ENCODE measurements at regions not wholly inside any gene's neighbourhood (a gene's known extent, or its start where the extent isn't known, plus 50 kb on each side); places are given as distances from the start of the nearest gene placed in this dataset.
"Not testable (repeated sequence)": the region's sequence is repeated elsewhere in the genome, so short reads cannot be mapped to it uniquely, and the experiment has no call there.

- DNase-seq, result no peak
Observed at GRCh38 chr5:15333091-15333490, 166.9 kb upstream of the FBXL7 start.

- no peak for DNase-seq
Observed at GRCh38 chr5:15326932-15327331, 173.0 kb upstream of the FBXL7 start.

- no peak for DNase-seq
Observed at GRCh38 chr5:15326471-15326870, 173.5 kb upstream of the FBXL7 start.

GRCh38 chr5:15322421-15322820, 177.6 kb upstream of the FBXL7 start:
- no peak for DNase-seq

- no peak for DNase-seq
Observed at GRCh38 chr5:15321776-15322175, 178.2 kb upstream of the FBXL7 start.

- no peak for DNase-seq
Observed at GRCh38 chr5:15320871-15321270, 179.1 kb upstream of the FBXL7 start.

- no peak for DNase-seq
Observed at GRCh38 chr5:15304914-15305834, 194.8 kb upstream of the FBXL7 start.

GRCh38 chr5:15304066-15304731, 195.8 kb upstream of the FBXL7 start:
- no peak for DNase-seq

GRCh38 chr5:15300141-15300540, 199.8 kb upstream of the FBXL7 start:
- no peak for DNase-seq

- no peak for DNase-seq
Observed at GRCh38 chr5:15290953-15291352, 209.0 kb upstream of the FBXL7 start.

GRCh38 chr5:15286650-15287049, 213.3 kb upstream of the FBXL7 start:
- DNase-seq, result no peak

- no peak for DNase-seq
Observed at GRCh38 chr5:15285901-15286583, 213.9 kb upstream of the FBXL7 start.

GRCh38 chr5:15284706-15285105, 215.3 kb upstream of the FBXL7 start:
- DNase-seq, result no peak

- DNase-seq, result no peak
Observed at GRCh38 chr5:15283076-15283475, 216.9 kb upstream of the FBXL7 start.

GRCh38 chr5:15282611-15283010, 217.4 kb upstream of the FBXL7 start:
- DNase-seq, result no peak

- DNase-seq, result not testable (repeated sequence)
Observed at GRCh38 chr5:15271596-15271995, 228.4 kb upstream of the FBXL7 start.

- DNase-seq, result no peak
Observed at GRCh38 chr5:15267966-15268365, 232.0 kb upstream of the FBXL7 start.

GRCh38 chr5:15266841-15267240, 233.1 kb upstream of the FBXL7 start:
- no peak for DNase-seq

- no peak for DNase-seq
Observed at GRCh38 chr5:15266229-15266628, 233.8 kb upstream of the FBXL7 start.

GRCh38 chr5:15263942-15264341, 236.0 kb upstream of the FBXL7 start:
- no peak for DNase-seq

GRCh38 chr5:15263406-15263805, 236.6 kb upstream of the FBXL7 start:
- no peak for DNase-seq

GRCh38 chr5:15261269-15261995, 238.5 kb upstream of the FBXL7 start:
- DNase-seq, result no peak
